ENCODE measurements at regions not wholly inside any gene's neighbourhood (a gene's known extent, or its start where the extent isn't known, plus 50 kb on each side); places are given as distances from the start of the nearest gene placed in this dataset.

DNA sequence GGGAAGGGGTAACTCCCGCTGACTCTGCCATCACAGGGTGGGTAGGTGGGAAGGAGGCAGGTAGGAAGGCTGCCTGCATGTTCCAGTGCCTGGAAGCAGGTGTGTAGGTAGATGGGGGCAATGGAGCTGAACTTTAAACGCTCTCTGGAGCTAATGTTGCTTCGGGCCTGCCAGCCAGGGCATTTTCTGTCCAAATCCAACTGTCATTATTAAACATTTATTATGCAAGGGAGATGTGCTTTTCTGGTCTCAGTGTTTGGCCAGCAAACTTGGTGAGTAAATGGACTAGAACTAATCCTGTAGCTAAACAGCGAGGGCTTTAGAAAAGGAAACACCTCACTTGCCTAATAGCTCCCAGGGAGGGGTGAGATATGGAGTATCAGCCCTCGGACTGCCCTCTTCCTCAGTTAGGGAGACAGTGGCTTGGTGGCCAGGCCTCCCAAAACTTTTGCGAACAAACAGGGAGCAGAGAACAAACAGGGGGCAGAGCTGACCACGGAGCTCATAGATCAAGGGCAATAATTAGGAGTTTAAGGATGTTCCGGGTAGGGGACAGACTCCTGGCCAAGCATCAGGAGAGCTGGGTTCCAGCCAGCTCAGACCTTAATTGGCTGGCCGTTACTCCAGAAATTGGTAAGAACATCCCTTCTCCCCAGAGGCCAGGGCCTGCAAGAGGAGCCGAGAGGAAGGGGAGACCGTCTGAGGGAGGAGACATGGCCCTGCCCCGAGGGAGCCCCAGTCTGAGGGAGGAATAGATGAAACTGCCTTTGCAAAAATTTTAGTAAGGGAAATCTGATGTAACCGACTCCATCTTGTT is 131.1 kb downstream of the VEGFA start (continued):
- TF ChIP-seq, protein P1, sequence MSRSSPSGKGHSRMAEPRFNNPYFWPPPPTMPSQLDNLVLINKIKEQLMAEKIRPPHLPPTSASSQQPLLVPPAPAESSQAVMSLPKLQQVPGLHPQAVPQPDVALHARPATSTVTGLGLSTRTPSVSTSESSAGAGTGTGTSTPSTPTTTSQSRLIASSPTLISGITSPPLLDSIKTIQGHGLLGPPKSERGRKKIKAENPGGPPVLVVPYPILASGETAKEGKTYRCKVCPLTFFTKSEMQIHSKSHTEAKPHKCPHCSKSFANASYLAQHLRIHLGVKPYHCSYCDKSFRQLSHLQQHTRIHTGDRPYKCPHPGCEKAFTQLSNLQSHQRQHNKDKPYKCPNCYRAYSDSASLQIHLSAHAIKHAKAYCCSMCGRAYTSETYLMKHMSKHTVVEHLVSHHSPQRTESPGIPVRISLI (CRISPR knock-in tag; IDR thresholded peaks at IDR 0.05; ENCODE audit: borderline replicate concordance) = no peak
- TF ChIP-seq HNRNPL (IDR thresholded peaks at IDR 0.05; ENCODE audit: low read depth, low read length) (no peak), GZF1 (CRISPR knock-in tag; IDR thresholded peaks at IDR 0.05) (no peak), IRX3 (CRISPR knock-in tag; IDR thresholded peaks at IDR 0.05; ENCODE audit: borderline replicate concordance, low read depth) (no peak), ELF4 (CRISPR knock-in tag; IDR thresholded peaks at IDR 0.05; ENCODE audit: borderline replicate concordance) (no peak), XRCC5 (optimal IDR thresholded peaks at IDR 0.05; ENCODE audit: low read length) (no peak), ZNF501 (CRISPR knock-in tag; IDR thresholded peaks at IDR 0.05) (no peak), BATF2 (CRISPR knock-in tag; IDR thresholded peaks at IDR 0.05) (no peak), ATF1 (CRISPR knock-in tag; IDR thresholded peaks at IDR 0.05) (no peak), SNAI1 (CRISPR knock-in tag; IDR thresholded peaks at IDR 0.05; ENCODE audit: borderline replicate concordance) (no peak), SNAPC2 (CRISPR knock-in tag; IDR thresholded peaks at IDR 0.05) (no peak), YEATS2 (CRISPR knock-in tag; IDR thresholded peaks at IDR 0.05; ENCODE audit: borderline replicate concordance) (no peak), ZNF879 (CRISPR knock-in tag; IDR thresholded peaks at IDR 0.05) (no peak), ZNF143 (CRISPR knock-in tag; IDR thresholded peaks at IDR 0.05) (no peak), MYNN (CRISPR knock-in tag; IDR thresholded peaks at IDR 0.05; ENCODE audit: low read depth) (no peak), YEATS4 (CRISPR knock-in tag; IDR thresholded peaks at IDR 0.05; ENCODE audit: borderline replicate concordance) (no peak; the same call in 1 of the 2 replicates), ZBTB7A (CRISPR knock-in tag; IDR thresholded peaks at IDR 0.05) (no peak), CCAR2 (optimal IDR thresholded peaks at IDR 0.05; ENCODE audit: low read depth, low read length) (no peak), KDM6A (CRISPR knock-in tag; IDR thresholded peaks at IDR 0.05; ENCODE audit: low read depth) (no peak), ZFP91 (CRISPR knock-in tag; IDR thresholded peaks at IDR 0.05; ENCODE audit: borderline replicate concordance) (peak; percentile 68; the same call in 1 of the 2 replicates), ZNF75D (CRISPR knock-in tag; IDR thresholded peaks at IDR 0.05; ENCODE audit: borderline replicate concordance) (no peak), ZIK1 (CRISPR knock-in tag; IDR thresholded peaks at IDR 0.05; ENCODE audit: borderline replicate concordance, low read depth) (no peak), FOXA1 (IDR thresholded peaks at IDR 0.05) (no peak), FOXA1 (CRISPR knock-in tag; IDR thresholded peaks at IDR 0.05) (0 out of 2 replicates have a peak, but pooled peaks have one; percentile 40)
- TF ChIP-seq, protein P2, sequence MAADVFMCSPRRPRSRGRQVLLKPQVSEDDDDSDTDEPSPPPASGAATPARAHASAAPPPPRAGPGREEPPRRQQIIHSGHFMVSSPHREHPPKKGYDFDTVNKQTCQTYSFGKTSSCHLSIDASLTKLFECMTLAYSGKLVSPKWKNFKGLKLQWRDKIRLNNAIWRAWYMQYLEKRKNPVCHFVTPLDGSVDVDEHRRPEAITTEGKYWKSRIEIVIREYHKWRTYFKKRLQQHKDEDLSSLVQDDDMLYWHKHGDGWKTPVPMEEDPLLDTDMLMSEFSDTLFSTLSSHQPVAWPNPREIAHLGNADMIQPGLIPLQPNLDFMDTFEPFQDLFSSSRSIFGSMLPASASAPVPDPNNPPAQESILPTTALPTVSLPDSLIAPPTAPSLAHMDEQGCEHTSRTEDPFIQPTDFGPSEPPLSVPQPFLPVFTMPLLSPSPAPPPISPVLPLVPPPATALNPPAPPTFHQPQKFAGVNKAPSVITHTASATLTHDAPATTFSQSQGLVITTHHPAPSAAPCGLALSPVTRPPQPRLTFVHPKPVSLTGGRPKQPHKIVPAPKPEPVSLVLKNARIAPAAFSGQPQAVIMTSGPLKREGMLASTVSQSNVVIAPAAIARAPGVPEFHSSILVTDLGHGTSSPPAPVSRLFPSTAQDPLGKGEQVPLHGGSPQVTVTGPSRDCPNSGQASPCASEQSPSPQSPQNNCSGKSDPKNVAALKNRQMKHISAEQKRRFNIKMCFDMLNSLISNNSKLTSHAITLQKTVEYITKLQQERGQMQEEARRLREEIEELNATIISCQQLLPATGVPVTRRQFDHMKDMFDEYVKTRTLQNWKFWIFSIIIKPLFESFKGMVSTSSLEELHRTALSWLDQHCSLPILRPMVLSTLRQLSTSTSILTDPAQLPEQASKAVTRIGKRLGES (CRISPR knock-in tag; IDR thresholded peaks at IDR 0.05; ENCODE audit: borderline replicate concordance) = no peak
